ENCODE measurements at regions not wholly inside any gene's neighbourhood (a gene's known extent, or its start where the extent isn't known, plus 50 kb on each side); places are given as distances from the start of the nearest gene placed in this dataset.
A peak's percentile ranks its signal among the peaks of the same experiment; 100 is the strongest.
"Not testable (repeated sequence)": the region's sequence is repeated elsewhere in the genome, so short reads cannot be mapped to it uniquely, and the experiment has no call there.

GRCh38 chr9:75197561-75197960, 109.2 kb downstream of the OSTF1 start:
- no peak for DNase-seq

DNA sequence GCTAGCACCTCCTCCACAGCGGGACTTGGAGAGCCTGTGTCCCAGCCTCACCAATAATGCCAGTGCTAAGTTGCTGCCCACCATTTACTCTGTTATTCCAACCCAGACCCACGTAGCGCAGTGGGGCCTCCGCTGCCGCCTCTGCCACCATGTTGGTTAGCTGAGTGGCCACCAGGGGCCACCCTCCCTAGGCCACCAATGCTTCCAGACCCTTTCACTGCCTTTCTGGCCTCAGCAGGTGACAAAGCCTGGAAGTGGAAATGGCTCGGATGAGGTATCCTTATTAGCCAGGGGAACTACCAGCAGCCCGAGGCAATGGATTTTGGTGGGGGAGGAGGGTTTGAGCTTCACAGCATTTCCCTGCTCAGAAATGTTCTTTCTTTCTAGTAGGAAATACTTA, 110.1 kb downstream of the OSTF1 start:
- no peak for DNase-seq

DNA sequence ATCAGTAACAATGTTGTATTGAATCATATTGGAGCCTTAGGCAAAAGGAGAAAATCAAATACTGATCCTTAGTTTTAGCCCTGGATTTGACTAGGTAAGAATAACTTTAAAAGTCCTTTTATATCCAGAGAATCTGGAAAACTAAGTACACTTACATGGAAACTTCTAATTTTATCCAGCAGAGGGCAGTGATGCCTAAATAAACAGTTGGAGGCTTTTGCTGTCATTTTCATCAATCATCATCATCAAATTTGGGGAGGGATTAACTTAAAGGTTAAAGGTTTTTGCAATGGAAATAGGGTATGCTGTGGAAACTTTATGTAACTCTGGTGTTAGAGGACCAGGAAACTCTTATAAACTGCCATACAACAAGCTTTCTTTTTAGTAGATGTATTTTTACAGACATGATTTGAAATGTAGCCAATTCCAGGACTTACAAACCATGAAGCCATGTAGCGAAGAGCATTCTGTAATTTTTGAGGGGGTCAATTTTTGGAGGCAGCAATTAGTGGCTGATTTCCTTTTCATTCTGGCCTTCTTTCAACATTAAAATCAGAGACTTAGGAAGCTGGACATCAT, 112.7 kb downstream of the OSTF1 start:
- peak in 1 of 5 experiments; percentile 62 for DNase-seq

DNA sequence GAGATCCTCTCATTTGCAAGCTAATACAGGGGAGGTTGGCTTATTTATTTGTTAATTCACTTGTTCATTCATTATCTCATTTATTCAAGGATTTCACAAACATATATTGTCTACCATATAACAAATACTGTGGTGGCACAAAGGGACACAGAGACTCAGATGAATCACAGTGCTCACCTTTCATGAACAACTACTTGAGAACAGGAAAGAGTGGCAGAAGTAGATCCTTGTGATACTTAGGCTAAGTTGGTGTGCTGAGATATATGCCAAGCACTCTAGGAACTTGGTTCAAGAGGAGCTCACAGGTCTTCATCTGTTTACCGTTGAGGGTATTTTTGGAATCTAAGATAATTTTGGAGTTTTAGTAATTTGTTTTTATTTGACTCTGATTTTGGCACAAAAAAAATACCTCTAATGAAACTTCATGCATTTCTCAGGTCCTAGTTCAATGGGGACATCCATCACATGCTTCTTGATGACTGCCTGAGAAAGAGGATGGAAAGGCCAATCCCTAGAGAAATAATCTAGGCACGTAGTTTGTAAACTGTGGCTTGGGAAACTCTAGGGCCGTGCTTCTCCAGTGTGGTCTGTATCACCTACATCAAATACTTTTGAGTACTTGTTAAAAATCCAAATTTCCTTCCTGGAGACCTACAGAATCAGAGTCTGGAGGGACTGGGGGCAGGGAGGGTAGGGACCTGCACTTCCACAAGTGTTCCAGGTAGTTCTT, 113.3 kb downstream of the OSTF1 start:
- DNase-seq, result no peak

DNA sequence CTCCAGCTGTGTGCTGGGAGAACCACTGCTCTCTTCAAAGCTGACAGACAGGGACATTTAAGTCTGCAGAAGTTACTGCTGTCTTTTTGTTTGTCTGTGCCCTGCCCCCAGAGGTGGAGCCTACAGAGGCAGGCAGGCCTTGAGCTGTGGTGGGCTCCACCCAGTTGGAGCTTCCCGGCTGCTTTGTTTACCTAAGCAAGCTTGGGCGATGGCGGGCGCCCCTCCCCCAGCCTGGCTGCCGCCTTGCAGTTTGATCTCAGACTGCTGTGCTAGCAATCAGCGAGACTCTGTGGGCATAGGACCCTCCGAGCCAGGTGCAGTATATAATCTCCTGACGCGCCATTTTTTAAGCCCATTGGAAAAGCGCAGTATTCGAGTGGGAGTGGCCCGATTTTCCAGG, 119.7 kb downstream of the OSTF1 start:
- DNase-seq, result not testable (repeated sequence)

DNA sequence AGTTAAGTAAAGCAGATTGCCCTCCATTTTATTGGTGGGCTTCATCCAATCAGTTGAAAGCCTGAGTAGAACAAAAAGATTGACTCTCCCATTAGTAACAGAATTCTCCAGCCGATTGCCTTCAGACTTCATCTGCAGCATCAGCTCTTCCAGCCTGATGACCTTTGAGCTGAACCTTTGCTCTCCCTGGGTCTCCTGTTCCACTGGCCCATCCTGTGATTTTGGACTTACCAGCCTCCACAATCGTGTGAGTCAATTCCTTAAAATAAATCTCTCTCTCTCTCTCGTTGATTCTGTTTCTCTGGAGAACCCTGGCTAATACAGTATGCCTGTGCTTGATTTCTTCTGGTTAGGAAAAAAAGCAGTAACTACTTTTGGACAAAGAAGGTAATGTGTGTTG, 121.9 kb downstream of the OSTF1 start:
- DNase-seq, result no peak

DNA sequence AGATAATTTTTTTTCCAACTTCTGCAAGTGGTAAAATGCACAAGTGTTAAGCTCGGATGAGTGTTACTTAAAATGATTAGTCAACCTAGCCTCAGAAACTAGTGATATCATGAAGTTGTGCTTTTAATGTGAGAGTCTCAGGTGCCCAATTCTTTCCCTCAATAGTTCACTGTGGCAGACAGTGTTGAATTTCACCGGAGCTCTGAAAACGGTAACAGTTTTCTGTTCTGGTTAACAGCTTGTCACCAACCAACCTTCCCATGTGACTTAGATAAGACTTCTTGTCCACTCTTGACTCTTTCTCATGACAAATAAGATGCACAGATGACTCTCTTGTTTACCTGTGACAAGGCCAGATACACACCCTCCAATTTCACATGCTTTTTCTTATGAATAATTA, 125.5 kb downstream of the OSTF1 start:
- DNase-seq, result no peak

DNA sequence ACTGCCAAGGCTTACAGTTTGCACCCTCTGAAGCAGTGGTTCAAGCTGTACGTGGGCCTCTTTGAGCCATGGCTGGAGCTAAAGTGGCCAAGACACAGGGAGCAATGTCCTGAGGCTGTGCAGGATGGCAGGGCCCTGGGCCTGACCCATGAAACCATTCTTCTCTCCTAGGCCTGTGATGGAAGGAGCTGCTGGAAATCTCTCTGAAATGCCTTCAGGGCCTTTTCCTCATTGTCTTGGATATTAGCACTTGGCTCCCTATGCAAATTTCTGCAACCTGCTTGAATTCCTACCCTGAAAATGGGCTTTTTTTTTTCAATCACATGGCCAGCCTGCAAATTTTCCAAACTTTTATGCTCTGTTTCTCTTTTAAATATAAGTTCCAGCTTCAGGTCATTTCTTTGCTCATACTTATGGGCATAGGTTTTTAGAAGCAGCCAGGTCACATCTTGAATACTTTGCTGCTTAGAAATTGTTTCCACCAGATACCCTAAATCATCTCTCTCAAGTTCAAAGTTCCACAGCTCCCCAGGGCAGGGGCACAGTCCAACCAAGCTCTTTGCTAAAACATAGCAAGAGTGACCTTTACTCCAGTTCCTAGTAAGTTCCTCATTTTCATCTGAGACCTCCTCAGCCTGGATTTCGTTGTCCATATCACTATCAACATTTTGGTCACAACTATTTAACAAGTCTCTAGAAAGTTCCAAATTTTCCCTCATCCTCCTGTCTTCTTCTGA, 138.3 kb downstream of the OSTF1 start:
- DNase-seq, result no peak

DNA sequence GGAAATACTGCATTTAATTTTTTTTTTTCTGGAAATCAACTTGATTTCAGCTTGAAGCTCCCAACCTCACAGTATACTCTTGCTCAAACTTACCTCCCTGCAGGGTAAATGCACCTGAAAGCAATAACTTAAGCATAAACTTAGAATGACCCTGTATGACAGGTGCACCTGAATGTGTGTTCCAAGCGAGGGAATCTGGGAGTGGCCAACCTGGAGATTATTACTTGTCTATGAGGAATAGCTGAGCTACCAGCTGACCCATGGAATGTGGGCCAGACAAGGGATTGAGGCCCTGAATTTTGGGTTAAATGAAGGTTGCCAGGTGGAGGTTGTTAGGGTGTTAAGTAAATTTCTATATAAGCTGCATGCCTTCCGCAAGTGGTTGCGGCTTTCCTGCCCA, 140.6 kb downstream of the OSTF1 start:
- no peak for DNase-seq

DNA sequence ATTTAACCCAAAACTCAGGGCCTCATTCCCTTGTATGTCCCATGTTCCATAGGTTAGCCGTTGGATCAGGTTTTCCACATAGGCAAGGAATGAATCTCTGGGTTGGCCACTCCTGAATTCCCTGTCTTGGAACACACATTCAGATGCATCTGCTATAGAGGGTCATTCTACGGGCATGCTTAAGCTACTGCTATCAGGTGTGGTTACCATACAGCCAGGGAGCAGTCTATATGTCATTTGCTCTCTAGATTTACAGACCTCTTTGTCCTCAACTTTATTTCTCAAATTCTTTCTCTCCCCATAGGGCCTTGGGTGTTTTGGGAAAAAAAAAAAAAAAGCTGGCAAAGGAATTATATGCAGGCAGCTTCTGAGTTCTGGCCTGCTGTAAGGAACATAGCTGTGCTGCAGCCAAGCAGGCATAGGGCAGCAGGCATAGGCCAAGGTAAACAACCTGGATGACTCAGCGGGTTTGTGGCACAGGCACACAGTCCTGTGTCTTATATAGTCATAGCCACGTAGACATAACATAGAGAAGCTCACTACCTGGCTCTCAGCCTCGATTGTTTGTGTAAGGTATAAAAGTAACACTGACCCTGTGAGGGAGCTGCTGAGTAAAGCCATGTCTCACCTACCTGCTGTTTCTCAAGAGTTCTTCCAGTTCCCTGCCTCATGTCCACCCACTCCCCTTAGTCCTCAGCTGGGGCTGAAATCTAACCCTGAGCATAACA, 141.5 kb downstream of the OSTF1 start:
- DNase-seq, result peak in 1 of 5 experiments; percentile 15

GRCh38 chr9:75230469-75230868, 142.2 kb downstream of the OSTF1 start:
- no peak for DNase-seq

DNA sequence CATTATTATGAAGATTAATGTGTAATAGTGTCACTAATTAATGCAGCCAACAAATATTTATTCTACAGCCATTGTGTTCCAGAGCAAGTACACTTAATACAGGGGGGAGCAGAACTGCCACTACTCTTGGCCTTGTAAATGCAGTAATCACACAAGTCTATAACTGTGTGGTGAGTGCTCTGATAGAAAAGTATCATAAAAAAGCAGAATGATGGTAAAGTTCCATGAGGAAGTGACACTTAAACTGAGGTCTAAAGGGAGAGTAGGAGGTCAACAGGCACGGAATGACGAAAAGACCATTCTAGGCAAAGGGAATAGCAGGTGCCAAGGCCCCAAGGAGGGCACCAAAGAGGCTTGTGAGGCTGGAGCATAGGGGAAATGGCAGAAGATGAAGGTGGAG, 142.9 kb downstream of the OSTF1 start:
- no peak for DNase-seq

GRCh38 chr9:75233011-75233410, 144.7 kb downstream of the OSTF1 start:
- DNase-seq, result no peak

- peak in 1 of 5 experiments; percentile 48 for DNase-seq
These were observed 147.3 kb downstream of the OSTF1 start for GRCh38 chr9:75235632-75236031.

GRCh38 chr9:75238311-75238976, 150.1 kb downstream of the OSTF1 start:
- peak in 3 of 5 experiments; percentile 9 to 78 (median 28) for DNase-seq

- no peak for DNase-seq
These were observed 150.9 kb downstream of the OSTF1 start for GRCh38 chr9:75239176-75239575.

DNA sequence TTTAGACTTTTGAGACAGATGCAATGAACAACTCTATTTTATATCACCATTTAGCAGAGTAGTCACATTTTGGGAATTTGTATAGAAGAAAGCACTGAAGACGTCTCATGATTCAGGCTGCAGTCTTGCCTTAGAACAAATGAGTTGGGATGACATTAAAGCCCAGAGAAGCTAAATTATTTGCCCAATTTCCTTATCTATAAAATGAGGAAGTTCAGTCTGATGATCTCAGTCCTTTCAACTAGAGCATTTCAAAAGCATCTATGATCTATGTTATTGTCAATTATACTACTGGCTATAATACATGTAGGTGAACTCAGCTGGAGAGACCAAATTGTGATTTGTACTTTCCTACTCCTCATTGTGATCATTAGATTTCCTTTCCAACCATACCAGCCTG, 154.1 kb downstream of the OSTF1 start:
- no peak for DNase-seq

DNA sequence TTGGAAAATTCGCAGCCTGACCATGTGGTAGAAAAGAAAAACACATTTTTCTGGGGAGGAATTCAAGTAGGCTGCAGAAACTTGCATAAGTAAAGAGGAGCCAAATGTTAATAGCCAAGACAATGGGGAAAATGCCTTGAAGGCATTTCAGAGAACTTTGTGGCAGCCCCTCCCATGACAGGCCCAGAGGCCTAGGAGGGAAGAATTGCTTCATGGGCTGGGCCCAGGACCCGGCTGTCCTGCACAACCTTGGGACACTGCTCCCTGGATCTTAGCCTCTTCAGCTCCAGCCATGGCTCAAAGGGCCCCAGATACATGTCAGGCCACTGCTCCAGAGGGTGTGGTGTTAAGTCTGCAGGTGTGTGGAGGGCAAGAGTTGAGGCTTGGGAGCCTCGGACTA, 158.6 kb downstream of the OSTF1 start:
- no peak for DNase-seq

DNA sequence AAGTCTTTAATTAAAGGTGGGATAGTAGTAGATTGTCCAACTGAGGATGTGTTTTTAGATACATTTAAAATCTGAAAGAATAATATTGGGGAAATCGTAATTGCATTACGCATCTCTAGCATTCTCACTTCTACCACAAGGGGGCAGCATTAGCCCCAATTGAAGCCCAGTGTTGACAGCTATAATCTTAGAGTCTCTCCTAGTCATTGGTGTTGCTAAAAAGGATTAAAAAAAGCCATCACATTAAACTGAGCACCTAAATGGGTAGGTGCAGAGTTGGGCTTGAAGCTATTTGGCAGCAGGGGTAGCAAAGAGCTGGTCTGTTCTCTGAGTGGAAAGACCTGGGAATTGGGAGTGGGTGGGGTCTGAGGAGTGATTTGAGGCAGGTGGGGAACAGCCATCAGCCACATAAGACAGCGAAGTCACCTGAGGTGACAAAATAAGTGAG, 177.2 kb downstream of the OSTF1 start:
- DNase-seq, result peak in 3 of 5 experiments; percentile 6 to 41 (median 13)

- no peak for DNase-seq
These were observed 180.9 kb downstream of the OSTF1 start for GRCh38 chr9:75269197-75269596.

DNA sequence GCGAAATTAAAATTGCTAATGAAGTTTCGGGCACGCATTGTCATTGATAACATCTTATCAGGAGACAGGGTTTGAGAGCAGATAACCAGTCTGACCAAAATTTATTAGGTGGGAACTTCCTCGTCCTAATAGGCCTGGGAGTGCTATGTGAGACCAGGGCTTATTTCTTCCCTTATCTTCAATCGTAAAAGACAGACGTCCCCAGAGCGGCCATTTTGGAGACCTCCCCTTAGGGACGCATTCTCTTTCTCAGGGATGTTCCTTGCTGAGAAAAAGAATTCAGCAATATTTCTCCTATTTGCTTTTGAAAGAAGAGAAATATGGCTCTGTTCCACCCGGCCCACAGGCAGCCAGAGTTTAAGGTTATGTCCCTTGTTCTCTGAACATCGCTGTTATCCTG, 184.7 kb downstream of the OSTF1 start:
- DNase-seq, result not testable (repeated sequence)

DNA sequence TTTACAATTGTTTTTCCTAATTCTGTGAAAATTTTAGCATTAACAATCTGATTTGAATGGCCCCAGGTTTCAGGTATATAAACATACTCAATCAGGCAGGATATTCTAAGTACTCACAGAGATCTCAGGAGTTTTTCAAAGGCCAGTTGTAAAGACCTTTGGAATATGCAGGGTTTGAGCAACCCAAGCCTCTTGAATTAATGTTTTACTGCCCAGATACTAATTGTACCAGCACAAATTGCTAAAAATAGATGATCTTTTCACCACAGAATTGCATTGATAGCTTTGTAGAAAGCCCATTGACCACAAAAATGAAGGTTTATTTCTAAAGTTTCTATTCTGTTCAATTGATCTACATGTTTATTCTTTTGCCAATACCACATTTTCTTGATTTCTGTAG, 186.5 kb downstream of the OSTF1 start:
- DNase-seq, result no peak

DNA sequence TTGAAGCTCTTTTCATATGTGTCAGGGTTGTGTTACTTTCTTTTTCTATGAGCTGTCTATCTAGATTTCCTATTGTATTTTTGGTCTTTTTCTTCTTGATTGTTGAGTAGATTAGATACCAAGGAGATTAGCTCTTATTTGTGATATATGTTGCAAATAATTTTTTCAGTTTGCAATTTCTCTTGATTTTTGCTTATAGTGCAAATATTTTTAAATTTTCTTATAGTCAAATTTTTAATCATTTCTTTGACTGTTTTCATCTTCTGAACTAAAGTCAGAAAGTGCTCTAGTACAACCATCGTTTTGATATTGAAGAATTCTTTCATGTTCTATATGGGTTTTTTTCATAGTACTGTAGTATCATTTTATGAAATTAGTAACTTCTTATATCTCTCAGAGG, 193.7 kb downstream of the OSTF1 start:
- no peak for DNase-seq
